Islet of Langerhans (tissue), 1 donor: ENCODE measurements at regions not wholly inside any gene's neighbourhood (a gene's known extent, or its start where the extent isn't known, plus 50 kb on each side); places are given as distances from the start of the nearest gene placed in this dataset.
"Not testable (repeated sequence)": the region's sequence is repeated elsewhere in the genome, so short reads cannot be mapped to it uniquely, and the experiment has no call there.

Experiments
- FAIRE-seq: peaks from one replicate; lab custom pipeline; 2011; peaks lifted over from hg19 to GRCh38; lab: Jason Lieb, UNC

GRCh38 chr15:92705764-92706163, 50.2 kb upstream of the FAM174B start:
- no peak for FAIRE-seq

DNA sequence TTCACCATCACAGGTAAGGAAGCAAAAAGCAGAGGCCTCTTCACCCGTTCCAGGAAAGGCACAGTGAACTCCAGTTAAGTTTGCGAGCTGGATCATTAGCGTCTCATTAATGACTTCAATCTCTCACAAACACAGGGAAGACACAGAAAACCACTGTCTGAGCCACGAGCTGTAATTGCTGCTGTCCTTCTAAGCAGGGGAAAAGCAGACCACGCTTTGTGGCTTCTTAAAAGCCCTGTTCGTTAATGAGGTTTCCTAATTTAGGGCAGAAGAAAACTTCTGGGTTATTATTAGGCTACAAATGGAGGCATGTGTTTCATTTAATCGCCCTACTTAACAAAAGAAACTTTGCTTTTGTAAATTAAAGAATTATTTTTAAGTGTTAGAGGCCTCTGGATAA, 50.6 kb upstream of the FAM174B start:
- FAIRE-seq = no peak

GRCh38 chr15:92707880-92708551, 52.4 kb upstream of the FAM174B start:
- no peak for FAIRE-seq

DNA sequence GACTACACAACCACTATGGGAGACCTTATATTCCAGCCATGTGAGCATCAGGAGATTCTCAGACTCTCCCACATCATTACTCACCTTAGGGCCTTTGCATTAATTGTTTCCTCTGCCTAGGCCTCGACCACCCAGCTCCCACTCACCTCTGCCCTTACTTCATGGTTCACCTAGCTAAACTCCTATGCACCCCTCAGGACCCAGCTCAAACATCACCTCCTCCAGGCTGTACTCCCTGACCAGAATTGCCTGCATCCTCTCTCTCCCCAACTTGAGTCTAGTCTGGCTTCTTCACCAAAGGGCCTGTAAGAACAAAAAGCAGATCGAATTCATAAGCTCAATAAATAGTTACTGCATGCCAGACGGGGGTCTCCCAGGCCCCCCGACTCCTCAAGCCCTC, 53.1 kb upstream of the FAM174B start:
- FAIRE-seq = no peak

- no peak for FAIRE-seq
These were observed 53.7 kb upstream of the FAM174B start for GRCh38 chr15:92709110-92709790.

DNA sequence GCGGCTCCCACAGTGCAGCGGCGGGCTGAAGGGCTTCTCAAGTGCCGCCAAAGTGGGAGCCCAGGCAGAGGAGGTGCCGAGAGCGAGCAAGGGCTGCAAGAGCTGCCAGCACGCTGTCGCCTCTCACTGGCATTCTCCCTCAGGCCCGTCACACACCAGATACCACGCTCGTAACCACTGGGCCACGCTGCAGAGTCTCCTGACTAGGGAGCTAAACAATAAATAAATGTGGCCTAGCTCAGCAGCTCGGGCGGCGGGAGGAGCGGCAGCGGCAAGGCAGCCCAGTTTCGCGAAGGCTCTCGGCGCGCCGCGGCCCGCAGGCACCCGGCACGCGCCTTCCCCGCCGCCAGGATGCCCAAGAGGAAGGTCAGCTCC, 55.9 kb upstream of the FAM174B start:
- FAIRE-seq = no peak

DNA sequence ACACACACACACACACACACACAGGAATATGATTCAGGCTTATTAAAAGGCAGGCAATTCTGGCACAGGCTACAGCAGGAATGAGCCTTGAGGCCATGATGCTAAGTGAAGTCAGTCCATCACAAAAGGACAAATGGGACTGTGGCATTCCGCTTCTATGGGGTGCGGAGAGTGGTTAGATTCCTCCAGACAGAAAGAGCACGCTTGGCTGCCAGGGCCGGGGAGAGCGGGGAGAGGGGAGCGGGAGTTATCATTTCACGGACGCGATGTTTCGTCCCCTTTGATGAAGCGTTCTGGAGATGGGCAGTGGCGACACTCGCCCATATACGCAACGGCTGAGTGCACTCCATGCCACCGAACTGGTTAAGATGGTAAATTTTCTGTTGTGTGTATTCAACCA, 58.5 kb upstream of the FAM174B start:
- no peak for FAIRE-seq

DNA sequence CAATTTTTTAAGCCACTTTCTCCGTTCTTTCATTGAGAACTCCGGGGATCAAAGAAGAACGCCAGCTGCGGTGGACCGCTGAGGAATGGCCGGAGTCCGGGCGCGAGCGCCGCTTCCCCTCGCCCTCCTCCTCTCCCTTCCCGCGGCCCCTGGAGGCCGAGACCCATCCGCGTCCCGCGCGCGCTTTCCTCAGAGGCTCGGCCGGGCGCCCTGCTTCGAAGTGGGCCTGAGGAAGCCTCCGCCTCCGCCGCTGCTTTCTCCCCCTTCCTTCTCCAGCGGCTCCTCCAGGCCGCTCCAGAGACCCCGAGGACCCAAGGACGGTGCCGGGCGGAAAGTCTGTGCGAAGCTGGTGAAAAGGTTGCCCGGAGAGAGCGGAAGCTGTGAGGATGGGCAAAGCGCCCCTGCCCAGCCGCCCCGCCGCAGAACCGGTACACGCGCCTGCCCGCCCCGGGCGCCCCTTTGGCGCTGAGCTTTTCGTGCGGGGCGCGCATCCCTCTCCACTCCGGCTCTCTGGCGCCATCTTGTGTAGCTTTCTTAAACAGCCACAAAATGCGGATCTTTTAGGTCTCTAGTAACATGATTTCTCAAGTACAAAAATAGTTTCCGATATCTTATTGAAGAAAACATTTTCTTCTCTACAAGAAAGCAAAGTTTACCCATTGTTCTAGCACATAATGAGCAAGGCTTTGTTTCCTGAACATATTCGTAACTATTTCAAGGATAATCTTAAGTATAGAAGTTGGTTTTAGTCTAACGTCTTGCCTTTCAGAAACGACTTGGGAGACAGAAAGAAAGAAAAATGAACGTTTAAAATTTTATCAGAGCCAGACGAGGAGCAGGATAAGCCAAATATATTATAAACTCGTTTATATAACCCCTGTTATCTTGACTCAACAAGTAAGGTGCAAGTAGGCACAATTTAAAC, 59.2 kb upstream of the FAM174B start:
- peak; percentile 47 for FAIRE-seq

DNA sequence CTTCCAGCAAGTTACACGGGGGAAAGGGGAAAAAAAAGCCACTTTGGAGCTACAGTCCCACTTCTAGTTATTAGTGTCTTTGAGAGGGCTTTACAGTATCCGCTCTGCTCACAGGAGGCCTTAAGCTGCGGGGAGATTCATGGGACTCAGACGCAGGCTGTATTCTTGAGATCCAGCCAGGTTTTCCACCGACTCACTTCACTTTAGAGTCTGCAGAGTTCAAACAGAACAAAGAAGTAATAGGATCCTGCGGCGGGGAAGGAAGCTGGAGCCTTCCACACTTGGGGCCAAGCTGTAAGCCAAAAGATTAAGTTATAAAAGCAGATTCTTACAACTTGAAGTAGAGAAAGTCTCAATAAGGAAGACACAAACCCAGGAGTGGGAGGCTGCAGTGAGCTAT, 60.2 kb upstream of the FAM174B start:
- no peak for FAIRE-seq

DNA sequence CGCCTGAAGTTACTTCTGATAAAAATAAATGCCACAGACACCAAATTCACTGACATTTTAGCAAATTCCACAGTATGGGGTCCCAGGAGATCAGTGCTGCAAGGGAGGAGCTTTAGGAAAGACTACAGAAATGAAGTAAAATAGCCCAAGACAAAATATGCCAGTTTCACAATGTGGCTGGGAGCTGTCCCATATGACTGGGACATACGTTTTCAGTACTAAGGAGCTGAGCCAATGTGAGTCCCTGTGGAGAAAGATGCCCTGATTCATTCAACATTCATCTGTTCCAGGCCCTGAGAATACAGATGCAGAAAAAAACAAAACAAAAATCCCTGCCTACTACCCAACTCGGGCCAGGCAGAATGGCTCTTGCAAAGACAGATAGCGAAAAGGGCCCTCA, 63.4 kb upstream of the FAM174B start:
- no peak for FAIRE-seq

- no peak for FAIRE-seq
These were observed 68.6 kb upstream of the FAM174B start for GRCh38 chr15:92724144-92724543.

- no peak for FAIRE-seq
These were observed 69.6 kb upstream of the FAM174B start for GRCh38 chr15:92725171-92725570.

DNA sequence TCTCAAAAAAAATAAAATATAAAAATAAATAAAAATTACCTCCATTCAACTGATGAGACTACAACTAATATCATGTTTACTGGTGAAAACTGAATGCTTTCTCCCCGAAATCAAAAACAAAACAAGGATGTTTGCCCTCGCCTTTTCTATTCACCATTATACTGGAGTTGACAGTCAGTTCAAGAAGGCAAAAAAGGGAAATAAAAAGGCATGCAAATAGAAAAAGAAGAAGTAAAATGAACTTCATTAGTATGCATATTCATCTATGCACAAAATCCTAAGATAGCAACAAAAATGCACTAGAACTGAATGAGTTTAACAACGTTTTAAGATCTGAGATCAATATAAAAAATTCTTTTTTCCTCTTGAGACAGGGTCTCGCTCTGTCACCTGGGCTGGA, 72.7 kb upstream of the FAM174B start:
- no peak for FAIRE-seq

DNA sequence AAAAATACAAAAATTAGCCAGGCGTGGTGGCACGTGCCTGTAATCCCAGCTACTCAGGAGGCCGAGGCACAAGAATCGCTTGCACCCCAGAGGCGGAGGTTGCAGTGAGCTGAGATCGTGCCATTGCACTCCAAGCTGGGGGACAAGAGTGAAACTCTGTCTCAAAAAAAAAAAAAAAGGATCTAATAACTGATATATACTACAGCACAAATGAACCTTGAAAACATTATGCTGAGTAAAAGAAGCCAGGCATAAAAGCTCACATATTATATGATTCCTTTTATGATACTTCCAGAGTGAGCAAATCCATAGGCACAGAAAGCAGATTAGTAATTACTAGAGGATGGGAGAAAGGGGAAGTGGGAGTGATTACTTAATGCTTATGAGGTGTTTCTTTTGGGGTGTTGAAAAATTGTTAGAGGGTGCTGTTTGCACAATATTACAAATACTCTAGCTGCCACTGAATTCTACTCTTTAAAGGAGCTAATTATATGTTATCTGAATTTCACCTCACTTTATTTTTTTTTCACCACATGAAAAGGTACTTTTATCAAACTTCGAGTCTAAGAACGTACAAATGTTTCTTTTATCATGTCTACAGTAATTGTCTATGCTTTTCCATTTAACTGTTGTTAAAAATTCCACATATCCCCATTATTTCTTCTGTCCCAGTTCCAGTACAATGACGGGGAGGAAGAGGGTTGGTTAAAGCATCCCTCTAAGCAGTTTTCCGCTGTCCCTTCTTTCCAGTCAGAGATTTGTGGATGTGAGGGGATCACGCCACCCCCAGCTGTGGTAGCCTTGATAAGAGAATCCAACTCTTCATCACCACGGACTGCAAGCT, 77.7 kb upstream of the FAM174B start:
- peak; percentile 47 for FAIRE-seq

DNA sequence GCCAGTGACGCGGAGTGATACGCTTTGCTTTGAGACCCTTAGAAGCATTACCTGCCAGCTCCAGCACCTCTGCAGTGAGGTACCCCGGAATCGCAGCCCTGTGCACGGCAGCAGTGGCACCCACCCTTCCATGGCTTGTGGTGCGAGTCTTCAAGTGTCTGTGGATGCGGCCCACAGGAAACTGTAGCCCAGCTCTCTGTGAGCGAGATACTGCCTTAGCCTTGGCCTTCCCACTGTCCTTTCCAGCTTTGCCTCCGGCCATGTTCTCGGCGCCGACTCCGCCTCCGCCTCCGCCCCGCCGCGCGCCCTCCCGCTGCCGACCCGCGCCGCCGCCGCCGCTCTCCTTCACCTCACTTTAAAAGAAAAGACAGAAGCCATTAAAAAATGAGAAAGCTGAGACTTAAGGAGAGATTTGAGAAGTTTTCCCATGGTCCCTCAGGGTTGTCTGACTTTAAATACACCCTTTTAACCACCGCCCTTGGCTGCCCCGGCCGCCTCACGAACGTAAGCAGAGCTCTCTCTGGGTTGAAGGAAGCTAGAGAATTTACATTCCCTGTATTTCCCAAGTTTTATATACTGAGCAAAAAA, 78.5 kb upstream of the FAM174B start:
- FAIRE-seq = no peak

GRCh38 chr15:92739246-92739645, 83.7 kb upstream of the FAM174B start:
- FAIRE-seq = not testable (repeated sequence)

- no peak for FAIRE-seq
These were observed 90.3 kb upstream of the FAM174B start for GRCh38 chr15:92745845-92746271.

GRCh38 chr15:92747047-92747446, 91.5 kb upstream of the FAM174B start:
- no peak for FAIRE-seq

DNA sequence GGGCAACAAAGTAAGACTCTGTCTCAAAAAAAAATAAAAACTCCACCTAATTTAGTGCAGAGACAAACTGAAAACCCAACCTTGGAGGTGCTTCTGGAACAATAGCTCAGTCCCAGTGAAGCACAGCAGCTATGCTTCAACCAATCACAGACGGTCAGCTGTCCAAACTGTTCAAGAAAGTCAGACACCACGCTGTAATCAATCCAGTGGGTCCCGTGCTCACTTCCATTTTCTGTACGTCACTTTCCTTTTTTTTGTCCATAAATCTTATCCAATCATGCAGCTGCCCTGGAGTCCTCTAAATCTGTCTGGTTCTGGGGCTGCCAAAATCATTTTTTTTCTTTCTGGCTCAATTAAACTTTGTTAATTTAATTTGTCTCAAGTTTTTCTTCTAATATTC, 93.6 kb upstream of the FAM174B start:
- no peak for FAIRE-seq

GRCh38 chr15:92749946-92750345, 94.4 kb upstream of the FAM174B start:
- no peak for FAIRE-seq

DNA sequence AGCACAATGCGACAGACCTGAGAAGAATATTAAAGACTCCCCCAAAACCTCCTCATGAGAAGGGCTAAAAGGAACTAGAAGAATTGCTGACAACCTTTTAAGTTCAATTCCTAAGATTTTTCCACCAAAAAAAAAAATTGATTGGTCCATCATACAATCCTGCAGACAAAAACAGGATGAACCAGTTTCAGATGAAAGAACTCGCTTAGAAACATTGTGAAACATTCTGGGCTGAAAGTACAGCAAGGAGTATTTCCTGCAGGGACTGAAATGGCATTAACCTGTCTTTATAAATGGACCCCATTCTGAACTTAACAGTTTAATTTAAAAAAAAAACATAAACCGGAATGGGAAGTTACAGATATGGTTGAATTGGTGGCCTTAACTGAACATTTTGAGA, 96.0 kb upstream of the FAM174B start:
- FAIRE-seq = no peak

DNA sequence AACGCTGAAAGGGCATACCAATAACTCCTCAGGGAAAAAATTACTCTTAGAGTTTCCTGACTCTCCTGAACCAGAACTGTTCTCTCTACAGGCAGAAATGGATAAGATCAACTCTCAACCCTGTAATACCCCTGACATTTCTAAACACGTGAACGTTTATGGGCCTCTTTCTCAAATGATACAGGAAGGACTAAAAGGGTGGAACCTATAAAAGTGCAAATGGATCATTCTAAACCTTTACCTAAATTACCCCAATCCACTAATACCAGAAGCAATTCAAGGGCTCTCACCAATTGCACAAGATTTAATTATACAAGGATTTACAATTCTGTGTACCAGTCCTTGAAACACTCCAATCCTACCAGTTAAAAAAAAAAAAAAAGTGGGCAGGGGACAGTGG, 98.0 kb upstream of the FAM174B start:
- FAIRE-seq = no peak
